Muscle of back (tissue), 3 donors: ENCODE measurements at regions not wholly inside any gene's neighbourhood (a gene's known extent, or its start where the extent isn't known, plus 50 kb on each side); places are given as distances from the start of the nearest gene placed in this dataset.
"Not testable (repeated sequence)": the region's sequence is repeated elsewhere in the genome, so short reads cannot be mapped to it uniquely, and the experiment has no call there.

Experiments used
- DNase-seq, 3 donors: peaks; one replicate each; pipeline versions ENCODE4 v3.0.0 to v3.0.0-alpha.2; 2013

DNA sequence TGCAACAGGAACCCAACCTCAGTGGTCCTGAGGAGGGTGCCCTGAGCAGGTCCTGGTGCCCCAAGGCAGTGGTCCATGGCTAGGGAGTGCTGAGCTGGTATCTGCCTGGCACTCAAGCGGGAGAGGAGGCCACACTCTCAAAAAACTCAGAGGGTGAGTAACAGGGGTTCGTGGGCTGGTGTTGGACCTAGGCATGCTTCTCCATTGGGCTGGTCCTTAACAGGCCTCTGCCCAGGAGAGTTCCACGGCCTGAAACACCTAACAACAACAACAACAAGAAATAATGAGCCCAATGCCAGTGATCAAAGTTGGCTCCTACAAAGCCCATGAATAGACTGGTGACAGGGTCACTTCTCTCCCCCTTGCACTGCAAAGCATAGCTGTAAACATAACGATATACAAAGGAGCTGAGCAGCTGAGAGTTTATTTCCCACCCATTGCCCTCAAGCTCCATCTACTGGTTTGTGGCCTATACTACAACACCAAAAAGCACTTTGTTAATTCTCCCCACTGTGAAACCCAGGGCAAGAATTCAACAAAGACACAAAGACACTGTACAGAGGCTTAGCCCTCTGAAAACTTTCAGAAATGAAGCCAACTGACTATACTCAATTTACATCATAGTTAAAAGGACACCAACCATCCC lies 736.1 kb upstream of the ADGRL3 start:
- no peak for DNase-seq

DNA sequence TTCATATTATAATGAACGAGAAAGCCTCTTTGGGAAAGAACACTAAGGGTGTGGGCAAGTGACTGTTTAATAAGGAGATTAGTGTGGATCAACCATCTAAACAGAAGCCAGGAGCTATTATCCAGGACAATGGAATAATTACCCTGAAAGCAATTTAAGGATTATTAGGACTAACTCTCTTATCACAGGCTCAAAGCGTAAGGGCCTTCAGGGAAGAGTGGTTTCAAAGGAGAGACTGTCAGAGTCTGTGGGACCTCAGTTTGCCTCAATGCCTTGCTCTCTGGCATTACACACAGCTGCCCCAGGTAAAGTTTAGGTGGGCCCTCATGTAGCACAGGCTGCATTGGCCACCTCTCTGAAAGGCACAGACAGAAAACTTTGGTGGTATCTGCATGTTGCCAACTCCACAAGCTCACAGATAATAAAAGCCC lies 717.2 kb upstream of the ADGRL3 start:
- no peak for DNase-seq

DNA sequence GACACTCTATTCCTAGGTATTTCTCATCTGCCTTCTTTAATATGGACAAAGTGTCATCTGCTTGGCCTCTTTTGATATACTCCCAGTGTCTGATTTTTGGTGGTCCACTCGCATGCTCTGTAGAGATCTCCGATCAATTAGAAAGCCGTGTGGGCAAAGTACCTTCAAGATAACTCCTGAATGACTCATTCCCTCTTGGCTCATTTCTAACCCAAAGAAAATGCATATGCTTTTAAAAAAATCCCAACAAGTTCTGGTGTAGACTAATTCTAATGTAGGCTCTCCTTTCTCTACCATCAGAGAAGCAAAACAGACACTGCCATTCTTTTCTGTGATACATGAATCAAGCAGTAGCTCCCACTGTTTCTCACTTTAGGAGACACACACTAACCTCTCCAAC lies 714.9 kb upstream of the ADGRL3 start:
- DNase-seq: peak in 1 of 3 donors; percentile 1

DNA sequence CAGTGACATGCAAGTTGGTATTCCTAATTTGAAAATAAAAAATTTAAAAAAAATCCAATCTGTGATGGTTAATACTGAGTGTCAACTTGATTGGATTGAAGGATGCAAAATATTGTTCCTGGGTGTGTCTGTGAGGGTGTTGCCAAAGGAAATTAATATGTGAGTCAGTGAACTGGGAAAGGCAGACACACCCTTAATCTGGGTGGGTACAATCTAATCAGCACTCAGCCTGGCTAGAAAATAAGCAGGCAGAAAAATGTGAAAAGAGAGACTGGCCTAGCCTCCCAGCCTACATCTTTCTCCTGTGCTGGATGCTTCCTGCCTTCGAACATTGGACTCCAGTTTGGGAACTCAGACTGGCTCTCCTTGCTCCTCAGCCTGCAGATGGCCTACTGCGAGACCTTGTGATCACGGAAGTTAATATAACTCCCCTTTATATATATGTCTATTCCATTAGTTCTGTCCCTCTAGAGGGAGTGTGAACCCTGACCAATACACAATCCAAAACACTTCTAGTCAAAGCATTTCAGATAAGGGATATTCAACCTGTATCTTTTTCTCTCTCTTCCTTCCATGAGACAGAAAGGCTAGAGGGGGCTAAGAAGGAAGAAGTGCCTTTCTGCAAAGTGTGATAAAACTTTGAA lies 712.9 kb upstream of the ADGRL3 start:
- DNase-seq: not testable (repeated sequence)

DNA sequence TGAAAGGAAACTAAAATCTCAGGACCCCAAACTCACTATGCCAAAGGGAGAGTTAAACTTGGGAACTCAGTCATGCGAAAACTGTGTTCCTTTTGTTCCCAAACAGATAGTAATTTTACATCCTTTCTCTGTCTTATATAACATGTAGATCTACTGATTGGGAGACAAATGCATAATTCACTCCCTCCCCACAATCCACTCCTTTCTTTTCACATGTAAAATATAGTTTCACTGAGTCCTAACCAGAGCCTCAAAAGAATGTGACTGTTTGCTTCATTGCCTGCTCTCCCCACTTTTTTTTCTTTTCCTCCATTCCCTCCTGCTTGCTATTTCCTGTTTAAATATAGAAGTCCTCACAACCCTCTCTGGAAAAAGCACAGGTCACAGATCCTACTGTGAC lies 699.3 kb upstream of the ADGRL3 start:
- DNase-seq: no peak

DNA sequence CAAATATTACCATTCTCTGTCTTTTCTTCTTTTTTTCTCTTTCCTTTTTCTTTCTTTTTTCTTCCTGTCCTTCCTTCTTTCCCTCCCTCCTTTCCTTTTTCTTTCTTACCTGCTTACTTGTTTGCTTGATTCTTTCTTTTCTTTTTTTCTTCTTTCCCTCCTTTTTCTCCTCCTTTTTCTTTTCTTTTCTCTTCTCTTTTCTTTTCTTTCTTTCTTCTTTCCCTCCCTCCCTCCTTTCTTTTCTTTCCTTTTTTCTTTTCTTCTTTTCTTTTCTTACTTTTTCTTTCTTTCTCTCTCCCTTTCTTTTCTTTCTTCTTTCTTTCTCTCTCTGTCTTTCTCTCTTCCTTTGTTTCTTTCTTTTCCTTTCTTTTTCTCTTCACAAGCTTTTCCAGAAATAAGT lies 697.4 kb upstream of the ADGRL3 start:
- DNase-seq: no peak

DNA sequence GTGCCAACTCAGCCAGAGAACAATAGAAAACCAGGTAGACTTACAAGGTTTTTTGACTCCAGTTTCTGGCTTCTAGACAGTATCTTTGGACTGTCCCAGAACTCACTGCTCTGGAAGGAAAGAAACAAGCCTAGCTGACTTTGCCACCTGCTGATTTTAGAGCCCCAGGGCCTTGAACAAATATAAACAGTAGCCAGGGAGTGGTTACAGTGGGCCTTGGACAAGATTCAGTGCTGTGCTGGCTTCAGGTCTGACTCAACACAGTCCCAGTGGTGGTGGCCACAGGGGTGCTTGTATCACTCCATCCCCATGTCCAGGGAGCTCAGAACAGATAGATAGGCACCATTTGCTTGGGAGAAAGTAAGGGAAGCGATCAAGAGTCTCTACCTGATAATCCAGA lies 694.1 kb upstream of the ADGRL3 start:
- DNase-seq: no peak

DNA sequence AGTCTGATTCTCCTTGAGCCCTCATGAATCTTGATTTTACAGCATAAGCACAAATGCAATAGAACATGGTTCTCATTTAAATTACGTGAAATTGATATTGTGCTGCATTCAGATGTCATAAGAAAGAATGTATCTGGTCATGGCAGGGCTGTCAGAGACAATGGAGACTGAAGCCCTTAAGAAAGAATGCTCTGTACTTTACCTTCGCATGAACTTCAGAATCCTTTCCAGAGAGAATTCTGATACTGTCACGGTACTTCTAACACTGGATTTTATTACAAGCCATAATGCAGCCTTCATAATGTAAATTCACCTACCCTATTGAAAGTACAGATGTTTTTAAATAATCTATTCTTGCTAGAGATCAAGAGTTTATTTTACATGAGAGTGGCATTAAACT lies 677.9 kb upstream of the ADGRL3 start:
- peak in 1 of 3 donors; percentile 2 for DNase-seq

DNA sequence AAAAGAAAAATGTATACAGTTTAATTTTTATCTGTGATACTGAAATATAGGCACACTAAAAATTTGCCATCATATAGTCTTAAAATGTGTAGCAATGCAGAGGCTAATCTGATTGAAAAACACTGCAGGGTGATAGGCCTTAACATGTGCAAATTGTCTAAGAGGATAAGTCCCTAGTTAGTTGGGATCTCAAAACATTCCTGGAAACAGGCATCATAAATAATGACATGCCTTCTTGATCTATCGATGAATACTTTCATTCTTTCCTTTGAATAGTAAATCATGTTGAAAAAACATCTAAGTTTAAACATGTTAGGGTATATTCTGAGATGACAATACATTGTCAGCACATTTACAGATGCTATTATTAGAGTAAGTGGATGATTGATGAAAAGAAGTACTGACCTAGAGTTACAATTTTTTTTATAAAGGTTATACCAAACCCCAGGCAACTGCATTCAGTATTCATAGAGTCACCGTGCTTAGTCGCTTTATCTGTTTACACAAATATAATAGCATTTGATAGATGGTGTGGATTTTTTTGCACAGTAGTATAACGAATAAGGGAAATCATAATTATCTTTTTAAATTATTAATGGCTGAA lies 668.2 kb upstream of the ADGRL3 start:
- no peak for DNase-seq

DNA sequence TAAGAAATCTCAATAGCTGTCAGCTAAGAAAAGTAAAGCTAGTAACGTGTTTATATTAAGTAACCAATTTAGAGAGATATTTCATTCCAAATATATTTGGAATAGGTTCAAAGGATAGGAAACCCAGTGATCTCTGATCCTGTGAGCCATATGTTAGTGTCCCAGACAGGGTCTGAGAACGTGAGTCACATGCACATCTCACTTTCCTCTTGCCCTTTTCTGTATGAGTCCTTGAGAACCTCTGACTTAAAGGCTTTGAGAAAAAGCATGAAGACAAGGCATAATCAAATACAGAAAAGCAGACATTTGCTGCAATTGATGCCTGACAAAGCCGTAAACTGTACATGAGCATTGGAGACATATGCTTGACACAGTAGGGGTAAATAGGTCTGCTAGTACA lies 655.1 kb upstream of the ADGRL3 start:
- DNase-seq: no peak

DNA sequence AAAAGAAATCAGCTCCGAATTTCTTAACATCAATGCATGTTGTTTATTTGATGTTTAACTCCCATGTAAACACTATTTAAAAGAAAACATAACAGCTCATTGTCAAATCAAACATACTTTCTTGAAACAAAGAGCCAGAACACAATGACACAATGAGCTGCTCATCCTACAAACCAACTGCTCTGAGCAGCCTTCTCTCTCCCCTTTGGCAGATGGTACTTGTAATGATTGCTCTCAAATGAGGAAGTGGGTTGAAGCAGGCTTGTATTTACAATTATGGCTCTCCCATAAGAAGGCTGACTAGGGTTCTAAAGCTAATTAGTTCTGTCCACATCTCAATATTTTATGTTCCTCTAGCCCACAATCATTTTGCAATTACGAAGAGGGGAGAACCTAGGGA lies 637.8 kb upstream of the ADGRL3 start:
- DNase-seq: no peak

DNA sequence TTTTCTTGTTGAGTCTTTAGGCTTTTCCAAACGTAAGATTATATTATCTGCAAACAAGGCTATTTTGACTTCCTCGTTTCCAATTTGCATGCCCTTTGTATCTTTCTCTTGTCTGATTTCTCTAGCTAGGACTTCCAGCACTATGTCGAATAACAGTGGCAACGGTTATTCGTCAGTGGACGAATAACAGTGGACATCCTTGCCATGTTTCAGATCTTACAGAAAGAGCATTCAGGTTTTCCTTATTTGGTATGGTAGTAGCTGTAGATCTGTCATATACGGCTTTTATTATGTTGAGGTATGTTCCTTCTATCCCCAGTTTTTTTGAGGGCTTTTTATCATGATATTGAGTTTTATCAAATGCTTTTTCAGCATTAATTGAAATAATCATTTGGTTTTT lies 634.6 kb upstream of the ADGRL3 start:
- DNase-seq: no peak

DNA sequence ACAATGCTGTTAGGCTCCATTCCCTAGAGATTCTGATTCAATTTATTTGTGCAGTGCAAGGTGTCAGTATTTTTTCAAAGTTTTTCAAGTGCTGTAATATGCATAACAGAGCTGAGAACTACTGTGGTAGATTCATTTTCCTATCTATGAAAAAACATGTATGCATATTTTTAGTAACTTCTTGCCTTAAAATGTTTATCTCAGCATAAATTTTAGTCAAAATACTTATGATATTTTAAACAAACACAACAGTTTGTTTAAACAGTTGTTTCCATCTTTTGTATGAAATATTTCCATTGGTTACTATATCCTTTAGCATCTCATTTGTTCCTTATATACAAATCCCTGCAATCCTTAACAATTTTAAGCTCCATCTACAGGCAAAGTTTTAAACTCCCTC lies 624.8 kb upstream of the ADGRL3 start:
- no peak for DNase-seq

DNA sequence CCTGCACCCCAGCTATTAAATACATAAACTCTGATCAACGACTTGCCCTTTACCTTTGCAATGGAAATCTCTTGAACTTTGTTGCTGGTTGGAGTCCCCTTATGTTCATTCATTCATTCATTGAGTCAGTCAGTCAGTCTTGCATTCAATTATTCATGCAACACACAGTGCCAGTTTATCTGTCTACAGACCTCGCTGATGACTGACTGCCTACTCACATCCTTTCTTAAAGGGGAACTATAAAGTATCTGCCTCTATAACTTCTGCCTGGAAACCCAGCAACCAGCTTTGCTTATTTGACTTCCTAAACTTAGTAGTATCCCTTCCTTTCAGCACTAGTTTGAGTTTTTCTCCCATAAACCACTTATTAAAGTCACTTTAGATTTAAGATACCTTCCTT lies 620.8 kb upstream of the ADGRL3 start:
- DNase-seq: no peak

DNA sequence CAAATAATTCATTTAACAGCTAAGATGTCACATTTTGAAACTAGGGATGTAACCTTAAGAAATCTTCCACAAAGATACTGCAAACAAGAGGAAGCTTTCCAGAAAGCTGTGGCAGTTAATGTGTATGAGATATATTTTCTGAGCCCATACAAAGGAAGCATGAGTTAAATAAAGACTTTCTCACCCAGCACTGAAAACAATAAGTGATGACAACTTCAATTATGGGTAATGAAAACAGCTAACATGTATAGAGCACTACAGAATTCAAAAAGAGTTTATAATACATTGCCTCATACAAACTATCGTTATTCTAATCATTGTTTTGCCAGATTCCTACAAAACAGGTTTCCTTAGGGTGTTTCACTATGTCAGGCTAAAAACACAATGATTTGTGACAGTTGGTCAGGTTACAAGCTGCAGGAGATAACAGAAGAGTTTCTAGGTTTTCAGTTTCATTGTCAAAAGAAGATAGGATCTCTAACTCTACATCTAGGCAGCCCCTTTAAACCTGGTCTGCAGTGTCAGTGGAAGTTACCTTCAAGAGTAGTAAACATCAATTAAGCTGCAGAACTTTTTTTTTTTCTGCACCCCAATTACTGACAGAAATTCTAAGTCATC lies 618.1 kb upstream of the ADGRL3 start:
- no peak for DNase-seq

DNA sequence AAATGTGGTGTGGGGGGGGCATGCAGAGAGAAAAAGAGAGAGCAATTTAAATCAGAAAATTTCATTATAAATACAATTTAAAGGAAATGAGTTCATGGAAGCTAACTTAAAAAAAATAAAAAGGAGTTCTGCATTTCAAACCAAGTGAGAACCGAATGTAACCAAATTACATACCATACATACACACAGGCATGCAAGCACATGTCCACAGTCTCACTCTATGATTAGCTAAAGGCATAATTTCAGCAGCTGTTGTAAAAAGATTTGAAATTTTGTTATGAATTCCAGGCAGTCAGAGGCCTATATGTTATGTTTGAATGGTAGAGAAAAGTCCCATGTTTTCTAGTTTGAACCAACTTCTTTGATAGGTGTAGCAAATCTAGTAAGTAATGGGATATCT lies 611.6 kb upstream of the ADGRL3 start:
- no peak for DNase-seq

DNA sequence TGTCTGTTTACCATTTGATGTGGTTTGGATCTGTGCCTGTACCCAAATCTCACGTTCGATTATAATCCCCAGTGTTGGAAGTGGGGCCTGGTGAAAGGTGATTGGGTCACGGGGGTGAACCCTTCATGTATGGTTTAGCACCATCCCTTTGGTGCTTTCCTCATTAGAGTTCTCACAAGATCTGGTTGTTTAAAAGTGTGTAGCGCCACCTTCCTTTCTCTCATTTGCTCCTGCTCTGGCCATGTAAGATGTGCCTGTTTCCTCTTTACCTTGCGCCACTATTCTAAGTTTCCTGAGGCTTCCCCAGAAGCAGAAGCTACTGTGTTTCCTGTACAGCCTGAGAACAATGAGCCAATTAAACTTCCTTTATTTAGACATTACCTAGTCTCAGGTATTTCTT lies 610.7 kb upstream of the ADGRL3 start:
- no peak for DNase-seq

DNA sequence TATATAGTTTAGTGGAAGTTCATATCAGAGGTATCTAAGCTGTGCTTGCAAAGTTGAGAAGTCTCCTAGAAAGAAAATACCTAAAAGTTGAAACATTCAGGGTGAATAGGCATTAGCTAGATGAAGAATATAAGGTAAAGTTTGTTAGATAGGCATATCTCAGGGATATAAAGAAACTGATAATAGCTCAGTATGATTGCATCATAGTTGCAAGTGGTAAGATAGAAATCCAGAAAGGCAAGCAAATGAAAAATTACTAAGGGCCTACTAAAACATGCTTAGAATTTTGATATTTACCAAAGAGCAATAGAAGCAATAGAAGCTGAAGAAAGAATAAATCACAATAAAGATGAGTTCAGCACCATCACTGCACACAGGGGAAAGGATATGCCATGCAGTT lies 610.0 kb upstream of the ADGRL3 start:
- no peak for DNase-seq

DNA sequence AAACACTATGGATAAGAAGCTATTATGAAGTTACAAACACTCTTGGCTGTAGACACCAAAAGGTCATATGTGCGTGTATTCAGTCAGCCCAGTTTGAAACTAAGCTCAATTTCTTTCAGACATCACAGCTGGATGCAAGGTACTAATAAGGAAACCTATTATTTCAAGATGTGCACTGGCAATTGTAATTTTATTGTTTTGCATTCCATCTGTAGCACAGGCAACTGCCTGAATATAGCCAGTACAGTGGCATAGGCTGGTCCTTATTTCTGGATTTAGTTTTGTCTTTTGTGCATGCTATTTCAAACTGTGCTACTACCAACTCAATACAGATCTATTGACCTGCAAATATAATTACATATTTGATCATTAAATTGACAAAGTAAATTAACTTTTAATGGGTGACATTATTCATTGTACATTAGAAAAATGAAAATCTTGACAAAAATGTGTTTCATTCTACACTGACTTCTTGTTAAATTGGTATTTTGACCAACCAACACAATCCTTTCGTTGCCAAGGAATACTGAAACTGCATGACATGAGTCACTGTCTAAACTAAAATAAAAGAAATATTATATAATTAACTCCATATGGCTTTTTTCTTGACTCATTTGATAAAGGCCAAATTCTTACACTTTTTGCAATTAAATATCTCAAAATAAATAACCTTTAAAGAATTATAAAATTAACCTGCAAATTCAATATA lies 594.3 kb upstream of the ADGRL3 start:
- DNase-seq: peak in 2 of 3 donors; percentile 7 to 48

DNA sequence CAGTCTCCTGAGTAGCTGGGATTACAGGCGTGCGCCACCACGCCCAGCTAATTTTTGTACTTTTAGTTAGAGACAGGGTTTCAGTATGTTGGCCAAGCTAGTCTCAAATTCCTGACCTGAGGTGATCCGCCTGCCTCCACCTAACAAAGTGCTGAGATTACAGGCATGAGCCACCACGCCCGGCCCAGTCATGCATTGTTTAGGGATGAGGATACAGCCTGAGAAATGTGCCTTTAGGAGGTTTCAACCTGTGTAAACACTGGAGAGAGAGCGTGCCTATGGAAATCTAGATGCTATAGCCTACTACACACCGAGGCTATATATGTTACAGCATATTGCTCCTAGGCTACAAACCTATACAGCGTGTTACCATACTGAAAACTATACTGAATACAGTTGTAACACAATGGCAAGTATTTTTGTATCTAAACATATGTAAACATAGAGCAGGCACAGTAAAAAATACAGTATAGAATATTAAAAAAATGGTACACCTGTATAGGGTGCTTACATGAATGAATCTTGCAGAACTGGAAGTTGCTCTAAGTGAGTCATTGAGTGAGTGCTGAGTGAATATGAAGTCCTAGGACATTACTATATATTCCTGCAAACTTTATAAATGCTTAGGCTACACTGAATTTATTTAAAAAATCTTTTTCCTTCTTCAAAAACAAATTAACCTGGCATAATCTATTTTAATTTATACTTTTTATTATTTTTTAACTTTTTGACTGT lies 588.2 kb upstream of the ADGRL3 start:
- no peak for DNase-seq

DNA sequence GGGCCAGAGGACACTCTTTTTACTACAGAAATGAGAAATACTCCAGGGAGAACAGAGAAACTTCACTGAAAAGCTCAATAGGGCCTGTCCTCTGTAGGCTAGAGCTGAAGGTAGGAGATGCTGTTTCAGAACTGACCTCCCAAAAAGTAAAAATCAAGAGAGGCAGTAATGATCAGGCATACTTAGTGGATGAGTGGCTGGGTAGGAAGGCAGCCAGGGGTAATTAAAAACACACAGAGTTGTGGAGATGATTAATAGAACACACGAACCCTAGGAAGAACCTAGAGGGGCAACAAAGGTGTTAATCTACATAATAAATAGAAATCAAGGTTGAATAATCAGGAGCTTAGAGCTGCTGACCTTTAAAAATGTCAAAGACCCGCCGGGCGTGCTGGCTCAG lies 582.4 kb upstream of the ADGRL3 start:
- DNase-seq: no peak
